HEK293 (cell line): ENCODE measurements at regions not wholly inside any gene's neighbourhood (a gene's known extent, or its start where the extent isn't known, plus 50 kb on each side); places are given as distances from the start of the nearest gene placed in this dataset.

Experiments used
- CTCF ChIA-PET: fragments of 350-600 bp; formaldehyde crosslinking; extraction: SDS; loops from one replicate; lab custom pipeline; 2021; ENCODE audit warnings: antibody characterized with exemption; lab: Yijun Ruan, JAX
- POLR2A ChIA-PET: fragments of 300-600 bp; formaldehyde crosslinking; extraction: SDS; loops from one replicate; lab custom pipeline; 2020; ENCODE audit warnings: antibody characterized with exemption, inconsistent platforms; lab: Yijun Ruan, JAX
- H3K27ac ChIP-seq: fragments of 200-500 bp; sonication (Bioruptor generic); 2 replicates; pipeline ENCODE4 v1.5.1; 2014; ENCODE audit warnings: low read depth, low read length, control low read depth, inconsistent platforms; ENCODE audit errors: extremely low read depth
- H3K36me3 ChIP-seq, 2 experiments: fragments of 200-500 bp in 1 of 2; sonication (Bioruptor generic) in 1 of 2; 1 replicate in 1 of 2; 2 replicates in 1 of 2; pipeline ENCODE4 v1.5.1; 2014 to 2017; ENCODE audit warnings: inconsistent platforms in 2 of 2, low read length in 2 of 2; ENCODE audit not compliant: control insufficient read depth in 2 of 2, insufficient read depth in 1 of 2
- H3K4me1 ChIP-seq: fragments of 200-500 bp; sonication (Bioruptor generic); 2 replicates; pipeline ENCODE4 v1.5.1; 2014; ENCODE audit warnings: mild to moderate bottlenecking, low read length, inconsistent platforms; ENCODE audit not compliant: control insufficient read depth, insufficient read depth
- H3K4me3 ChIP-seq: 2 replicates; pipeline ENCODE4 v1.5.1; 2011; ENCODE audit warnings: low read depth, mild to moderate bottlenecking, control low read depth, low read length, moderate library complexity
- H3K9me3 ChIP-seq: fragments of 200-500 bp; sonication (Bioruptor generic); 2 replicates; pipeline ENCODE4 v1.5.1; 2014; ENCODE audit warnings: low read depth, low read length, inconsistent platforms; ENCODE audit not compliant: control insufficient read depth, insufficient read depth
- BCL11B ChIP-seq: fragments of 450-650 bp; formaldehyde crosslinking; IDR thresholded peaks from 2 replicates; pipeline ENCODE4 v1.5.1; 2016; ENCODE audit warnings: low read depth, missing biosample characterization, missing genetic modification characterization
- GFI1B ChIP-seq: fragments of 450-650 bp; formaldehyde crosslinking; IDR thresholded peaks from 2 replicates; pipeline ENCODE4 v1.5.1; 2016; ENCODE audit warnings: missing biosample characterization, missing genetic modification characterization
- HOXA7 ChIP-seq: sonication (generic); formaldehyde crosslinking; IDR thresholded peaks from 2 replicates; pipeline ENCODE4 v1.8.1; 2022; ENCODE audit warnings: missing genetic modification reagents, borderline replicate concordance
- MYNN ChIP-seq: fragments of 450-650 bp; formaldehyde crosslinking; IDR thresholded peaks from 2 replicates; pipeline ENCODE4 v1.5.1; 2016; ENCODE audit warnings: missing biosample characterization, missing genetic modification characterization, borderline replicate concordance
- PRDM4 ChIP-seq: fragments of 450-650 bp; formaldehyde crosslinking; IDR thresholded peaks from 2 replicates; pipeline ENCODE4 v1.5.1; 2017; ENCODE audit warnings: missing biosample characterization, missing genetic modification characterization
- SCRT1 ChIP-seq: fragments of 450-650 bp; formaldehyde crosslinking; IDR thresholded peaks from 2 replicates; pipeline ENCODE4 v1.5.1; 2016; ENCODE audit warnings: missing biosample characterization, missing genetic modification characterization, borderline replicate concordance
- TCF7L2 ChIP-seq: IDR thresholded peaks from 2 replicates; pipeline ENCODE4 v1.6.1; 2011; ENCODE audit warnings: low read depth, mild to moderate bottlenecking, inconsistent platforms, low read length, moderate library complexity, borderline replicate concordance
- ZFP37 ChIP-seq: fragments of 450-650 bp; formaldehyde crosslinking; IDR thresholded peaks from 2 replicates; pipeline ENCODE4 v1.5.1; 2016; ENCODE audit warnings: missing biosample characterization, missing genetic modification characterization
- ZNF155 ChIP-seq: fragments of 450-650 bp; formaldehyde crosslinking; IDR thresholded peaks from 2 replicates; pipeline ENCODE4 v1.5.1; 2016; ENCODE audit warnings: missing biosample characterization, missing genetic modification characterization
- ZNF174 ChIP-seq: fragments of 450-650 bp; formaldehyde crosslinking; IDR thresholded peaks from 2 replicates; pipeline ENCODE4 v1.5.0; 2017; ENCODE audit warnings: missing biosample characterization, mild to moderate bottlenecking, missing genetic modification characterization
- ZNF221 ChIP-seq: fragments of 450-650 bp; formaldehyde crosslinking; IDR thresholded peaks from 2 replicates; pipeline ENCODE4 v1.5.1; 2017; ENCODE audit warnings: missing biosample characterization, missing genetic modification characterization, borderline replicate concordance
- ZNF37A ChIP-seq: fragments of 450-650 bp; IDR thresholded peaks from 2 replicates; pipeline ENCODE4 v1.5.1; 2018; ENCODE audit warnings: missing biosample characterization, missing genetic modification characterization
- ZNF416 ChIP-seq: fragments of 450-650 bp; formaldehyde crosslinking; IDR thresholded peaks from 2 replicates; pipeline ENCODE4 v1.5.1; 2016; ENCODE audit warnings: missing biosample characterization, missing genetic modification characterization
- ZNF473 ChIP-seq: fragments of 450-650 bp; formaldehyde crosslinking; IDR thresholded peaks from 2 replicates; pipeline ENCODE4 v1.5.1; 2017; ENCODE audit warnings: missing biosample characterization, missing genetic modification characterization
- ZNF514 ChIP-seq: fragments of 450-650 bp; formaldehyde crosslinking; IDR thresholded peaks from 2 replicates; pipeline ENCODE4 v1.5.1; 2016; ENCODE audit warnings: missing biosample characterization, missing genetic modification characterization
- ZNF529 ChIP-seq: fragments of 450-650 bp; formaldehyde crosslinking; IDR thresholded peaks from 2 replicates; pipeline ENCODE4 v1.5.1; 2017; ENCODE audit warnings: missing genetic modification characterization, missing biosample characterization; ENCODE audit not compliant: insufficient replicate concordance
- ZNF561 ChIP-seq: fragments of 450-650 bp; IDR thresholded peaks from 2 replicates; pipeline ENCODE4 v1.5.1; 2018; ENCODE audit warnings: missing biosample characterization, missing genetic modification characterization, borderline replicate concordance
- ZNF580 ChIP-seq: fragments of 450-650 bp; formaldehyde crosslinking; IDR thresholded peaks from 2 replicates; pipeline ENCODE4 v1.5.1; 2016; ENCODE audit warnings: missing biosample characterization, missing genetic modification characterization
- ZNF626 ChIP-seq: fragments of 450-650 bp; sonication (Bioruptor Pico); formaldehyde crosslinking; IDR thresholded peaks from 2 replicates; pipeline ENCODE4 v1.5.1; 2018; ENCODE audit warnings: missing biosample characterization, missing genetic modification characterization, inconsistent platforms
- ZNF701 ChIP-seq: fragments of 450-650 bp; formaldehyde crosslinking; IDR thresholded peaks from 2 replicates; pipeline ENCODE4 v1.5.1; 2016; ENCODE audit warnings: missing biosample characterization, missing genetic modification characterization
- ZNF785 ChIP-seq: fragments of 450-650 bp; formaldehyde crosslinking; IDR thresholded peaks from 2 replicates; pipeline ENCODE4 v1.5.1; 2016; ENCODE audit warnings: missing biosample characterization, missing genetic modification characterization
- ZNF791 ChIP-seq: fragments of 450-650 bp; formaldehyde crosslinking; IDR thresholded peaks from 2 replicates; pipeline ENCODE4 v1.5.1; 2016; ENCODE audit warnings: missing biosample characterization, missing genetic modification characterization
- ZNF830 ChIP-seq: fragments of 450-650 bp; IDR thresholded peaks from 2 replicates; pipeline ENCODE4 v1.5.0; 2018; ENCODE audit warnings: missing biosample characterization, missing genetic modification characterization, low read depth, mild to moderate bottlenecking, moderate library complexity
- ZNF843 ChIP-seq: fragments of 450-650 bp; formaldehyde crosslinking; IDR thresholded peaks from 2 replicates; pipeline ENCODE4 v1.5.1; 2016; ENCODE audit warnings: missing biosample characterization, missing genetic modification characterization
- ZSCAN30 ChIP-seq: fragments of 450-650 bp; IDR thresholded peaks from 2 replicates; pipeline ENCODE4 v1.5.1; 2018; ENCODE audit warnings: missing biosample characterization, mild to moderate bottlenecking, missing genetic modification characterization, moderate library complexity
- TF ChIP-seq, protein P1 (sequence below): fragments of 450-650 bp; formaldehyde crosslinking; IDR thresholded peaks from 2 replicates; pipeline ENCODE4; 2016; ENCODE audit warnings: missing biosample characterization, missing genetic modification characterization
- TF ChIP-seq, protein P2 (sequence below): fragments of 450-650 bp; formaldehyde crosslinking; IDR thresholded peaks from 2 replicates; pipeline ENCODE4 v1.5.1; 2016; ENCODE audit warnings: missing biosample characterization, missing genetic modification characterization
- TF ChIP-seq, protein P3 (sequence below): fragments of 450-650 bp; formaldehyde crosslinking; IDR thresholded peaks from 2 replicates; pipeline ENCODE4 v1.5.1; 2016; ENCODE audit warnings: missing biosample characterization, missing genetic modification characterization

DNA sequence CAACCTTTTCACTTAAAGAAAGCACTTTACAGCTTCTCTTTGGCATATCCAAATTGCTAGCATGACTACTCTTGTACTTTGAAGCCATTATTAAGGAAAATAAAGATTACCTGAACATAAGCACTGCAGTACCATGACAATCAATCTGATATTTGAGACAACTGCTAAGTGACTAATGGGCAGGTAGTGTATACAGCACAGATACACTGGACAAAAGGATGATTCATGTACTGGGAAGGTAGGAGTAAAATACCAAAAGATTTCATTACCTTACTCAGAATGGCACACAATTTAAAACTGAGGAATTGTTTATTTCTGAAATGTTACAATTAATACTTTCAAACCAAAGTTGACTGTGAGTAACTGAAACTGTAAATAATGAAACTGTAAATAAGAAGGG, 1054.3 kb upstream of the TENM4 start (continued):
- TF ChIP-seq, protein P1, sequence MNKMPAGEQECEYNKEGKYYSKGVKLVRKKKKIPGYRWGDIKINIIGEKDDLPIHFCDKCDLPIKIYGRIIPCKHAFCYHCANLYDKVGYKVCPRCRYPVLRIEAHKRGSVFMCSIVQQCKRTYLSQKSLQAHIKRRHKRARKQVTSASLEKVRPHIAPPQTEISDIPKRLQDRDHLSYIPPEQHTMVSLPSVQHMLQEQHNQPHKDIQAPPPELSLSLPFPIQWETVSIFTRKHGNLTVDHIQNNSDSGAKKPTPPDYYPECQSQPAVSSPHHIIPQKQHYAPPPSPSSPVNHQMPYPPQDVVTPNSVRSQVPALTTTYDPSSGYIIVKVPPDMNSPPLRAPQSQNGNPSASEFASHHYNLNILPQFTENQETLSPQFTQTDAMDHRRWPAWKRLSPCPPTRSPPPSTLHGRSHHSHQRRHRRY (tag by site-specific recombination), result no peak
- TF ChIP-seq ZNF221 (tag by site-specific recombination), result no peak
- TF ChIP-seq ZNF473, result no peak
- TF ChIP-seq ZNF37A (tag by site-specific recombination), result no peak
- no peak for TF ChIP-seq ZNF626 (tag by site-specific recombination)
- no peak for TF ChIP-seq ZNF514 (tag by site-specific recombination)
- TF ChIP-seq ZNF830 (tag by site-specific recombination), result no peak
- TF ChIP-seq SCRT1, result no peak
- no peak for TF ChIP-seq ZNF174 (tag by site-specific recombination)
- TF ChIP-seq ZNF785 (tag by site-specific recombination), result no peak
- no peak for TF ChIP-seq PRDM4 (tag by site-specific recombination)
- TF ChIP-seq, all 188 proteins: peak for 0

GRCh38 chr11:80487952-80488351, 1047.1 kb upstream of the TENM4 start:
- no peak overlapping the region for H3K4me3 ChIP-seq
- no peaks in the 10 kb centered on the region for H3K9me3 ChIP-seq
- H3K4me1 ChIP-seq, result no peaks in the 10 kb centered on the region
- POLR2A ChIA-PET, result no interaction called here
- H3K36me3 ChIP-seq, result no peaks in the 10 kb centered on the region
- CTCF ChIA-PET, result no interaction called here
- TF ChIP-seq MYNN (tag by site-specific recombination) (no peak), ZNF529 (no peak), BCL11B (no peak), ZSCAN30 (tag by site-specific recombination) (no peak), ZNF155 (tag by site-specific recombination) (no peak), ZNF791 (tag by site-specific recombination) (no peak), ZFP37 (no peak), ZNF580 (tag by site-specific recombination) (no peak), ZNF416 (no peak), TCF7L2 (no peak), ZNF830 (tag by site-specific recombination) (no peak), ZNF843 (no peak), HOXA7 (CRISPR knock-in tag) (no peak), ZNF701 (tag by site-specific recombination) (no peak), GFI1B (tag by site-specific recombination) (no peak), ZNF561 (no peak), ZNF514 (tag by site-specific recombination) (no peak)
- TF ChIP-seq, protein P2, sequence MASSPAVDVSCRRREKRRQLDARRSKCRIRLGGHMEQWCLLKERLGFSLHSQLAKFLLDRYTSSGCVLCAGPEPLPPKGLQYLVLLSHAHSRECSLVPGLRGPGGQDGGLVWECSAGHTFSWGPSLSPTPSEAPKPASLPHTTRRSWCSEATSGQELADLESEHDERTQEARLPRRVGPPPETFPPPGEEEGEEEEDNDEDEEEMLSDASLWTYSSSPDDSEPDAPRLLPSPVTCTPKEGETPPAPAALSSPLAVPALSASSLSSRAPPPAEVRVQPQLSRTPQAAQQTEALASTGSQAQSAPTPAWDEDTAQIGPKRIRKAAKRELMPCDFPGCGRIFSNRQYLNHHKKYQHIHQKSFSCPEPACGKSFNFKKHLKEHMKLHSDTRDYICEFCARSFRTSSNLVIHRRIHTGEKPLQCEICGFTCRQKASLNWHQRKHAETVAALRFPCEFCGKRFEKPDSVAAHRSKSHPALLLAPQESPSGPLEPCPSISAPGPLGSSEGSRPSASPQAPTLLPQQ (tag by site-specific recombination), result no peak
- TF ChIP-seq, protein P3, sequence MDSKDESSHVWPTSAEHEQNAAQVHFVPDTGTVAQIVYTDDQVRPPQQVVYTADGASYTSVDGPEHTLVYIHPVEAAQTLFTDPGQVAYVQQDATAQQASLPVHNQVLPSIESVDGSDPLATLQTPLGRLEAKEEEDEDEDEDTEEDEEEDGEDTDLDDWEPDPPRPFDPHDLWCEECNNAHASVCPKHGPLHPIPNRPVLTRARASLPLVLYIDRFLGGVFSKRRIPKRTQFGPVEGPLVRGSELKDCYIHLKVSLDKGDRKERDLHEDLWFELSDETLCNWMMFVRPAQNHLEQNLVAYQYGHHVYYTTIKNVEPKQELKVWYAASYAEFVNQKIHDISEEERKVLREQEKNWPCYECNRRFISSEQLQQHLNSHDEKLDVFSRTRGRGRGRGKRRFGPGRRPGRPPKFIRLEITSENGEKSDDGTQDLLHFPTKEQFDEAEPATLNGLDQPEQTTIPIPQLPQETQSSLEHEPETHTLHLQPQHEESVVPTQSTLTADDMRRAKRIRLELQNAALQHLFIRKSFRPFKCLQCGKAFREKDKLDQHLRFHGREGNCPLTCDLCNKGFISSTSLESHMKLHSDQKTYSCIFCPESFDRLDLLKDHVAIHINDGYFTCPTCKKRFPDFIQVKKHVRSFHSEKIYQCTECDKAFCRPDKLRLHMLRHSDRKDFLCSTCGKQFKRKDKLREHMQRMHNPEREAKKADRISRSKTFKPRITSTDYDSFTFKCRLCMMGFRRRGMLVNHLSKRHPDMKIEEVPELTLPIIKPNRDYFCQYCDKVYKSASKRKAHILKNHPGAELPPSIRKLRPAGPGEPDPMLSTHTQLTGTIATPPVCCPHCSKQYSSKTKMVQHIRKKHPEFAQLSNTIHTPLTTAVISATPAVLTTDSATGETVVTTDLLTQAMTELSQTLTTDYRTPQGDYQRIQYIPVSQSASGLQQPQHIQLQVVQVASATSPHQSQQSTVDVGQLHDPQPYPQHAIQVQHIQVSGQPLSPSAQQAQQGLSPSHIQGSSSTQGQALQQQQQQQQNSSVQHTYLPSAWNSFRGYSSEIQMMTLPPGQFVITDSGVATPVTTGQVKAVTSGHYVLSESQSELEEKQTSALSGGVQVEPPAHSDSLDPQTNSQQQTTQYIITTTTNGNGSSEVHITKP (tag by site-specific recombination), result no peak
- no peak overlapping the region for H3K27ac ChIP-seq
